Coronary artery (tissue), 2 donors: ENCODE measurements at regions not wholly inside any gene's neighbourhood (a gene's known extent, or its start where the extent isn't known, plus 50 kb on each side); places are given as distances from the start of the nearest gene placed in this dataset.
"Not testable (repeated sequence)": the region's sequence is repeated elsewhere in the genome, so short reads cannot be mapped to it uniquely, and the experiment has no call there.

Experiments
- DNase-seq: peaks from one replicate; pipeline ENCODE4 v3.0.0-alpha.2; 2017; ENCODE audit warnings: low spot score
- H3K27ac ChIP-seq, 2 donors: fragments of 200-600 bp; sonication (generic); one replicate each; pipeline ENCODE4 v1.5.1; 2016 to 2019
- H3K4me3 ChIP-seq: fragments of 200-600 bp; sonication (generic); 2 replicates; pipeline ENCODE4 v1.5.1; 2016; ENCODE audit warnings: mild to moderate bottlenecking, moderate library complexity
- TF ChIP-seq, protein P1 (sequence below): fragments of 200-600 bp; sonication (generic); IDR thresholded peaks from one replicate; pipeline ENCODE4 v1.5.1; 2019; ENCODE audit warnings: antibody characterized with exemption

- TF ChIP-seq, protein P1, sequence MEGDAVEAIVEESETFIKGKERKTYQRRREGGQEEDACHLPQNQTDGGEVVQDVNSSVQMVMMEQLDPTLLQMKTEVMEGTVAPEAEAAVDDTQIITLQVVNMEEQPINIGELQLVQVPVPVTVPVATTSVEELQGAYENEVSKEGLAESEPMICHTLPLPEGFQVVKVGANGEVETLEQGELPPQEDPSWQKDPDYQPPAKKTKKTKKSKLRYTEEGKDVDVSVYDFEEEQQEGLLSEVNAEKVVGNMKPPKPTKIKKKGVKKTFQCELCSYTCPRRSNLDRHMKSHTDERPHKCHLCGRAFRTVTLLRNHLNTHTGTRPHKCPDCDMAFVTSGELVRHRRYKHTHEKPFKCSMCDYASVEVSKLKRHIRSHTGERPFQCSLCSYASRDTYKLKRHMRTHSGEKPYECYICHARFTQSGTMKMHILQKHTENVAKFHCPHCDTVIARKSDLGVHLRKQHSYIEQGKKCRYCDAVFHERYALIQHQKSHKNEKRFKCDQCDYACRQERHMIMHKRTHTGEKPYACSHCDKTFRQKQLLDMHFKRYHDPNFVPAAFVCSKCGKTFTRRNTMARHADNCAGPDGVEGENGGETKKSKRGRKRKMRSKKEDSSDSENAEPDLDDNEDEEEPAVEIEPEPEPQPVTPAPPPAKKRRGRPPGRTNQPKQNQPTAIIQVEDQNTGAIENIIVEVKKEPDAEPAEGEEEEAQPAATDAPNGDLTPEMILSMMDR: no peak
- Histone ChIP-seq H3K27ac (no peak overlapping the region), H3K4me3 (no peak overlapping the region)
- no peak for DNase-seq
Measured at GRCh38 chr7:115216652-115217051, 294.8 kb downstream of the MDFIC start.

DNA sequence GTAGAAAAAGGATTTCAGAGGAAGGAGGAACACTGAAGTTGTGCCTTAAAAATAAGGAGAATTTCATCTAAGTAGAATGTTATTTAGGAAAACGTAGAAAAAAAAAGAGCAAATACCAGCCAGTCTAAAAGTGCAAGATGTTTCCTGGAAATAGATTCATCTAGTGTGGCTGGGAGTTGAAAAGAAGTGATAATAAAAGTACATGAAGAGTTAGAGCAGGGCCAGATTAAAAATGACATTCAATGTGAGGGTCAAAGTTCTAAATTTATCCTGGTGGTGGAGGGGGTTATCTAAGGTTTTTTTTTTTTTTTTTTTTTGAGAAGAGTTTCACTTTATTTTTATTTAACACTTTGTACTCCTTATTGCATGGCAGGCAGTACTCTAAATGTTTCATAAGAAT, 289.3 kb downstream of the MDFIC start:
- Histone ChIP-seq H3K27ac (no peak overlapping the region), H3K4me3 (no peak overlapping the region)
- no peak for DNase-seq
- TF ChIP-seq, protein P1: no peak

GRCh38 chr7:115210552-115210951, 288.7 kb downstream of the MDFIC start:
- Histone ChIP-seq H3K4me3 (no peak overlapping the region), H3K27ac (no peak overlapping the region)
- DNase-seq: no peak
- TF ChIP-seq, protein P1: no peak

- Histone ChIP-seq H3K27ac (no peak overlapping the region), H3K4me3 (no peak overlapping the region)
- TF ChIP-seq, protein P1: no peak
- DNase-seq: no peak
Measured at GRCh38 chr7:115208710-115209560, 287.0 kb downstream of the MDFIC start.

- not testable (repeated sequence) for H3K27ac ChIP-seq, H3K4me3 ChIP-seq, DNase-seq
Measured at GRCh38 chr7:115206374-115206773, 284.5 kb downstream of the MDFIC start.

GRCh38 chr7:115198143-115198542, 276.2 kb downstream of the MDFIC start:
- H3K4me3 ChIP-seq: no peak overlapping the region

DNA sequence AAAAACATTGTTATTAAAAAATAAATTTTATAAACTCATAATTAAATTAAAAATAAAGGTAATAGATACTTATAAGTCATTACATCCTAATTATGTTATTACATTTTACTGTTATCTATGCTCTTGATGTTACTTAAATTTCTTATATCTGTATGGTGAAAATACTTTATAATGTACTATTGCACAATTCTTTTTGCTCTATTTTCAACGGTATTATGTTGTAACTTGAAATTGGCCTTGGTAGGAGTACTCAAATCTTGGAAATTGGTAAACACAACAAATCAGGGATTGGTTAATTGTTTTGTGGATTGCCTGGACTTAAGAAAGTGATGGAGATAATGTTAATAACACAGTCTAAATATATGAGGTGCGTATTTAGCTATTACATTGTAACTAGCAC, 273.3 kb downstream of the MDFIC start:
- TF ChIP-seq, protein P1: no peak
- DNase-seq: no peak
- Histone ChIP-seq H3K27ac (no peak overlapping the region), H3K4me3 (no peak overlapping the region)

More at GRCh38 chr7:115198143-115198542, 276.2 kb downstream of the MDFIC start:
- DNase-seq: no peak
- no peak overlapping the region for H3K27ac ChIP-seq
- TF ChIP-seq, protein P1: no peak
